CD4-positive, alpha-beta T cell treated with Interleukin-17A for 4 hours (primary cell): ENCODE measurements at regions not wholly inside any gene's neighbourhood (a gene's known extent, or its start where the extent isn't known, plus 50 kb on each side); places are given as distances from the start of the nearest gene placed in this dataset.

ENCODE experiments used
- DNase-seq: peaks from one replicate; pipeline ENCODE4 v3.0.0-alpha.2; 2020; ENCODE audit warnings: mixed read lengths

- no peak for DNase-seq
Measured at GRCh38 chr12:63317880-63318279, 166.9 kb upstream of the AVPR1A start.

DNA sequence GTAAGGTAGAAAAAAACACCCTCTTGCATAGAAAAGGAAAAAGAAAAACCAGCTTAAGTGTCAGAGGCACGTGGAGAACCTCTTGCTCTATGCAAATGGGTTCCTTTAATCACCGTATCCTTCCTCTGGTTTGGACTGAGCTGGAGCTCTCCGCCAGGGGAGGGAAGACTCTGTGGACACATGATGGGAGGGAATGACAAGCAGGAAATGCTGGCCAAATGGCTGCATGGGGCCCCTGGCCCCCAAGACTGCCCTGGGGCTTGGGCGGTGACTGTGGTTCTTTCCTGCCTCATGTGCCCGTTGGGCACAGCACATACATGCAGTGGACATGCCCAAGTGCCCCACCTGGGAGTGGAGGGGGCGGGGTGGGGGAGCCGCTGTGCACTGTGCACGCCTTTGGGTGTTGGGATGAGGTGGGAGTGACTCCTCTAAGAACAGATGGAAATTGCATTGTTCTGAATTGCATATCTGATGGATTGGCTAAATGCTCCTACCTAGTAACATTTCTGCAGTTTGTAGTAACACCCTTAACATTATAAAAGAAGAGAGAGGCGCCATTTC, 166.4 kb upstream of the AVPR1A start:
- DNase-seq = no peak

DNA sequence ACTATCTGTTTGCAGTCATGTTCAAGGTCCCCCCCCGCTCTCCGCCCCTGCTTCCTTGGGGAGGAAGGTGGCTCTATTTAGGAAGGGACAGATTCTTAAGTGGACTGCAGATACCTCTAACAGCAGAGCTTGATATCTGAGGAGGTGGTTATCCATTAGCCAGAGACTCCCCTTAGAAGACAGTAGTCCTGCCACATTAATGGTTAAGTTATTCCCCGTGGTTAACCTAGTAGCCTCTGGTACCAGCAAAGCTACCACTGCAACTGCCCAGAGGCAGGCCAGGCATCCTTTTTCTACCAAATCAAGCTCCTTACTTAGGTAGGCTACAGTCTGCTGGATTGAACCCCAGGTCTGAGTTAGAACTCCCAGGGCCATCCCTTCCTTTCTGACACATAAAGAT, 162.1 kb upstream of the AVPR1A start:
- no peak for DNase-seq

DNA sequence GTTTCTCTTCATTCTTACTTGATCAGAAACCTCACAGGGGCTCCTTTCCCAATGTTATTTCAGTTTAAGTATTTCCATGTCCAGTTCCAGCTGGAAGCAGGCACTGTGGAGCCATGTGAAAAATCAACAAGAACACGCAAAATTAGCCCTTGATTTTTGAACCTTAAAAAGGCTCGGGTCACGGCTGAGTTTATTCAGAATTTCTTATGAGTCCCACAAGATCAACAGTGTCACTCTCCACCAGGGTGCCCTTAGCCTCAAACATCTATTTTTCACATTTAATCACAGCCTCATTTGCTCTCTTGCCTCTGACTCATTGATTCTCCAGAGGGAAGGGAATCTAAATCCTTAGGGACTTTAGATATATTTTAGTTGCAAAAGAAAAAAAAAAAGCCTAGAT, 157.7 kb upstream of the AVPR1A start:
- no peak for DNase-seq

GRCh38 chr12:63307849-63308248, 156.8 kb upstream of the AVPR1A start:
- DNase-seq = no peak

DNA sequence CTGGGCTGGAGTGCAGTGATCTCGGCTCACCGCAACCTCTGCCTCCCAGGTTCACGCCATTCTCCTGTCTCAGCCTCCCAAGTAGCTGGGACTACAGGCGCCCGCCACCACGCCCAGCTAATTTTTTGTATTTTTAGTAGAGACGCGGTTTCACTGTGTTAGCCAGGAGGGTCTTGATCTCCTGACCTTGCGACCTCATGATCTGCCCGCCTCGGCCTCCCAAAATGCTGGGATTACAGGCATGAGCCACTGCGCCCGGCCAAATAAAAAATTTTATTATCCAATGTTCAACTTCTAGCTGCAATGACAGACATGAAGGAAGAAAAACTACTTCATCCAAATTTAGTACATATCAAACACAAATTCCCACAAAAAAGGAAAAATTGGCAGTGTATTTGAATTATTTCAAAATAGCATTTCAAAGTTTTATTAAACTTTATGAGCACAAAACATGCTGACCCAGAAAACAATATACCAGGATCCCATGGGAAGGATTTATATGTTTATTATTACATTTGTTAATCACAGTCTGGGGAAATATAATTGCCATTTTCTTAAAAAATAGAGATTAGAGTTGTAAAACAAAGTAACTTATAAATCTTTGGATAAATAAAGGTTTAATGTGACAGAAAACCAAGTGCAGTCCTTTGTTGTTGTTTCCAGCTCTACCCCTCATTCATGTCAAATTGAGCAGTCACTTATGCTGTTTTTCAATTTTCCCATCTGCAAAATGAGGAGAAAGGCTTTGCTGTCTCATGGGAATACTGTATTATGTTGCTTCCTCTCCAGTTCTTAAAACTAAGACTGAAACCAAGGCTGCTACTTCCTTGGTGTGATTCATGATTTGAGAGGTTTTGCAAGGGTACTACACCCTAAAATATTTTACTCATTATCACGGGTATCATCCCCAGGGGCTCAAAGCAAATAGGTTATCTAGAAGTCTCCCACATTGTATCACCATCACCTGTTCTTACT, 155.2 kb upstream of the AVPR1A start:
- no peak for DNase-seq

DNA sequence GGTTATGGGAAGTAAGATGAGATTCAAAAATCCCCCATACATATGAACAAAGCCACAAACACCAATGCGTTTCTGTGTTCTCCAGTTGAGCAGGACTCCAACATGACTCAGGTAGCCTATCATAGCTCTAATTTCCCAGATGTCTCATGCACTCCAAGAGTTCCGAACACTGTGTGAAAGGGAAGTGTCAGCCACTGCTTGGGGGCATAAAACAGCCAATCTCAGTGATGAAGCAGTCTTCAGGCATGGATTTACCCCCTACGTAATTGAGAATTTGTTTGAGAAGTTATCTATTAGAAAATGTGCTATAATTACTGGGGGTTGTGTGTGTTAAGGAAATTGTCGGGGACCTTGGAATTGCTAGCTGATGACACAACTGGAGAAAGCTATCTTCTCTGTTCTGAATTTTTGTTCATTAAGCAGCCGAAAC, 153.9 kb upstream of the AVPR1A start:
- DNase-seq = no peak

- DNase-seq = no peak
Measured at GRCh38 chr12:63302941-63303536, 152.0 kb upstream of the AVPR1A start.

DNA sequence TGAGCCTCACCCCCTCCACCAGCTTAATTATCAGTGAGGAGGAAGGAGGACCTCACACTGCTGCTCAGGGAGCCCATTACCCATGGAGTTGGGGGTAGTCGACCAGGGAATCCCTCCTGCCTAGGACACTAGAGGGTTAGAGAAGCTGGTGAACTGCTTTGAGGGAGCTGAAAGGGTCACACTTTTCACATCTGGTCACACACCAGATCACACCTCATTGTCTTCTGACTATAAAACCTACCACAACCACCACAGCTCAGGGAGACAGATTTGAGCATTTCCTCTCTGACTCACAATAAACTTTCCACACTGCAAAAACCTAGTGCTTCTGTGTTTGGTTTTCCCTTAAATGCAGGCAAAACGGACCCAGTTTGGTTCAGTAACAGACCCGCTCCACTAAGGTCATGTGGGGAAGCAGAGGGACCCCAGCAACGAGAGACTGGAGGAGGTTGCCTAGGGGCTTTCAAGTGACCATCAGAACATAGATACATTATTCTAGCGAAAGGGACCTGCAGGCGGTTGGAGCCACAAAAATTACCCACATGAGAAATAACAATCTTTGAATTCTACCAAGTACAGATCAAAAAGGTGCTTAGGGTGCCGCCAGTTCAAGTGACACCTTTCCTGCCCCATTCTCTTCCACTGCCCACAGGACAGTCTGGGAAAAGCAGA, 151.4 kb upstream of the AVPR1A start:
- no peak for DNase-seq

- no peak for DNase-seq
Measured at GRCh38 chr12:63301311-63301710, 150.3 kb upstream of the AVPR1A start.

- no peak for DNase-seq
Measured at GRCh38 chr12:63298386-63298930, 147.5 kb upstream of the AVPR1A start.

- no peak for DNase-seq
Measured at GRCh38 chr12:63294327-63294632, 143.3 kb upstream of the AVPR1A start.

DNA sequence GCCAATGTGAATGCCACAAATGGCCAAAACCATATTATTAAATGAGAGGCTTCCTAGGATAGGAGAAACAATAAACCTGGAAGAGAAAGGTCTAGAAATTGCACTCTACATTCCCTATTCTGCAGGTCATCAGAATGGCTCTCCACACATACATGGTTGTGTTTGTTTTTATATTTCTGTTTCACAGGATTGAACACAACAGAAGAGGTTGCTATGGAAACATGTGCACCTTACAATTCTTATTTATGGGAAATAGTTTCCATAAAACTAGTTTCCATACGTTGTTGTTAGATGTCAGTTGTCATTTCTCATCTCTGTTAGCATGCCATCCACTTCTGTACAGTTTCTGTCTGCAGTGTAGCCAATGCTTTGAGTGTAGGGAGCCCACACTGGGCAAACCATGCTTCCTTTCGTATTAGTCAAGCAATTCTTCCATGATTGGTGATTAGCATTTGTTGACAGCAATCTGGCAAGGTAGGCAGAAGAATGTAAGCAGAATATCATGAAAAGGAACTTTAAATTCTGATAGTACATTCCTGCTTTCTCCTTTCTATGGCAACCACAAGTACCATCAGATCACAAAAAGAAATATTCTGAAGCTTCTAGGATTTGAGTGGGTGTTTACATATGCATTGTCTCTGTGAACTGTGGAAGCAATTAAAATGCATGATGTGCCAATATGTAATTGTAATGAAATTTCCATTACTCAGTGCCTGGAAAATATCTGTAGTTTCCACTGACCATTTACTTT, 141.6 kb upstream of the AVPR1A start:
- DNase-seq = no peak

GRCh38 chr12:63276537-63277365, 125.8 kb upstream of the AVPR1A start:
- no peak for DNase-seq

- no peak for DNase-seq
Measured at GRCh38 chr12:63266988-63267387, 116.0 kb upstream of the AVPR1A start.

DNA sequence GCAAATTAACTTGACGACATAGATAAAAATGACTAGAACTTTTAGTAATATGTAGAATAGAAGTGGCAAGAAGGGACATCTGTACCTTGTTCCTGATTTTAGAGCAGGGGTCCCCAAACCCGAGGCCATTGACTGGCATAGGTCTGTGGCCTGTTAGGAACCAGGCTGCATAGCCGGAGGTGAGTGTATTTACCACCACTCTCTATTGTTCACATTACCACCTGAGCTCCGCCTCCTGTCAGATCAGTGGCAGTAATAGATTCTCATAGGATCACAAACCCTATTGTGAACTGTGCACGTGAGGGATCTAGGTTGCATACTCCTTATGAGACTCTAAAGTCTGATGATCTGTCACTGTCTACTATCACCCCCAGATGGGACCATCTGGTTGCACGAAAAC, 113.6 kb upstream of the AVPR1A start:
- DNase-seq = no peak

GRCh38 chr12:63250486-63250885, 99.5 kb upstream of the AVPR1A start:
- no peak for DNase-seq

- DNase-seq = no peak
Measured at GRCh38 chr12:63238892-63239291, 87.9 kb upstream of the AVPR1A start.

GRCh38 chr12:63232896-63233295, 81.9 kb upstream of the AVPR1A start:
- no peak for DNase-seq

GRCh38 chr12:63228853-63229252, 77.9 kb upstream of the AVPR1A start:
- no peak for DNase-seq

- DNase-seq = no peak
Measured at GRCh38 chr12:63226792-63227463, 75.9 kb upstream of the AVPR1A start.
